GM23338 (cell line): ENCODE measurements at regions not wholly inside any gene's neighbourhood (a gene's known extent, or its start where the extent isn't known, plus 50 kb on each side); places are given as distances from the start of the nearest gene placed in this dataset.

Experiments used
- ATAC-seq: fragments of 200-7000 bp; cut with Tn5 transposase; 3 replicates; pipeline ENCODE4 v1.9.1; 2020
- DNase-seq: peaks from one replicate; pipeline ENCODE4 v3.0.0-alpha.2; 2015; ENCODE audit warnings: low spot score
- H2AFZ ChIP-seq: fragments of 200-600 bp; sonication (generic); 2 replicates; pipeline ENCODE4 v1.8.0; 2016; ENCODE audit warnings: antibody characterized with exemption, mild to moderate bottlenecking, moderate library complexity
- H3F3A ChIP-seq: fragments of 200-600 bp; sonication (generic); replicated peaks from 2 replicates; pipeline ENCODE4 v1.8.0; 2017; ENCODE audit warnings: antibody characterized with exemption, mixed run types, low read depth
- H3K27ac ChIP-seq: fragments of 200-600 bp; sonication (generic); 2 replicates; pipeline ENCODE4 v1.6.1; 2016; ENCODE audit warnings: low read depth
- H3K27me3 ChIP-seq: fragments of 200-600 bp; sonication (generic); 2 replicates; pipeline ENCODE4 v1.8.0; 2016; ENCODE audit warnings: mild to moderate bottlenecking, mixed run types, moderate library complexity; ENCODE audit not compliant: insufficient read depth
- H3K36me3 ChIP-seq: fragments of 200-600 bp; sonication (generic); 2 replicates; pipeline ENCODE4 v1.8.0; 2016; ENCODE audit warnings: mild to moderate bottlenecking; ENCODE audit not compliant: insufficient read depth
- H3K4me1 ChIP-seq: fragments of 200-600 bp; sonication (generic); 2 replicates; pipeline ENCODE4 v1.8.0; 2016; ENCODE audit warnings: mild to moderate bottlenecking, moderate library complexity; ENCODE audit not compliant: insufficient read depth
- H3K4me2 ChIP-seq: fragments of 200-600 bp; sonication (generic); 2 replicates; pipeline ENCODE4 v1.7.1; 2017; ENCODE audit warnings: mixed run types
- H3K4me3 ChIP-seq: fragments of 200-600 bp; sonication (generic); 2 replicates; pipeline ENCODE4 v1.6.1; 2016; ENCODE audit warnings: mixed run types
- H3K79me2 ChIP-seq: fragments of 200-600 bp; sonication (generic); replicated peaks from 2 replicates; pipeline ENCODE4 v1.8.0; 2017; ENCODE audit warnings: mild to moderate bottlenecking; ENCODE audit not compliant: insufficient read depth
- H3K9me2 ChIP-seq: fragments of 200-600 bp; sonication (generic); 2 replicates; pipeline ENCODE4 v1.8.0; 2017; ENCODE audit not compliant: insufficient read depth
- H4K20me1 ChIP-seq: fragments of 200-600 bp; sonication (generic); replicated peaks from 2 replicates; pipeline ENCODE4 v1.8.0; 2017; ENCODE audit warnings: mild to moderate bottlenecking; ENCODE audit not compliant: insufficient read depth
- H3K27ac Mint-ChIP-seq: 2 replicates; pipeline ENCODE4 v1.8.0; 2020; ENCODE audit warnings: inconsistent platforms, mild to moderate bottlenecking, moderate library complexity, mixed read lengths
- H3K27me3 Mint-ChIP-seq: 3 replicates; pipeline ENCODE4 v1.8.0; 2022; ENCODE audit warnings: low read depth, mild to moderate bottlenecking, moderate library complexity, mixed read lengths, inconsistent platforms; ENCODE audit not compliant: insufficient read depth, poor library complexity
- H3K36me3 Mint-ChIP-seq: 3 replicates; pipeline ENCODE4 v1.8.0; 2021; ENCODE audit warnings: low read depth, mild to moderate bottlenecking, inconsistent platforms, moderate library complexity, mixed read lengths
- H3K4me1 Mint-ChIP-seq: 3 replicates; pipeline ENCODE4 v1.8.0; 2020; ENCODE audit warnings: mild to moderate bottlenecking, inconsistent platforms, mixed read lengths
- H3K4me3 Mint-ChIP-seq: 3 replicates; pipeline ENCODE4 v1.8.0; 2021; ENCODE audit warnings: moderate library complexity, mild to moderate bottlenecking, inconsistent platforms, mixed read lengths
- H3K9me3 Mint-ChIP-seq: 3 replicates; pipeline ENCODE4 v1.8.0; 2020; ENCODE audit warnings: moderate library complexity, mild to moderate bottlenecking, inconsistent platforms, mixed read lengths
- CREB1 ChIP-seq: fragments of 250-450 bp; sonication (Bioruptor Pico); IDR thresholded peaks from 2 replicates; pipeline ENCODE4 v1.5.0; 2020; ENCODE audit warnings: low read depth, mild to moderate bottlenecking, moderate library complexity
- EZH2 ChIP-seq: fragments of 200-600 bp; sonication (generic); IDR thresholded peaks from one replicate; pipeline ENCODE4 v1.8.0; 2017; ENCODE audit warnings: antibody characterized with exemption, mild to moderate bottlenecking, low read depth; ENCODE audit not compliant: unreplicated experiment
- EZH2phosphoT487 ChIP-seq: fragments of 200-600 bp; sonication (generic); IDR thresholded peaks from one replicate; pipeline ENCODE4 v1.8.1; 2018; ENCODE audit warnings: antibody characterized with exemption; ENCODE audit not compliant: unreplicated experiment
- JUNB ChIP-seq: IDR thresholded peaks from one replicate; pipeline ENCODE4 v1.6.1; 2016; ENCODE audit warnings: antibody characterized with exemption; ENCODE audit not compliant: unreplicated experiment
- NANOG ChIP-seq: IDR thresholded peaks from 2 replicates; pipeline ENCODE4 v1.6.1; 2016; ENCODE audit warnings: antibody characterized with exemption, borderline replicate concordance
- POLR2AphosphoS5 ChIP-seq: IDR thresholded peaks from 2 replicates; pipeline ENCODE4 v1.6.1; 2016; ENCODE audit warnings: antibody characterized with exemption, low read depth
- STAT1 ChIP-seq: IDR thresholded peaks from one replicate; pipeline ENCODE4 v1.6.1; 2016; ENCODE audit warnings: antibody characterized with exemption; ENCODE audit not compliant: unreplicated experiment
- ZNF114 ChIP-seq: fragments of 250-450 bp; sonication (Bioruptor Pico); IDR thresholded peaks from 2 replicates; pipeline ENCODE4 v1.5.0; 2020; ENCODE audit warnings: mild to moderate bottlenecking, moderate library complexity
- ZNF331 ChIP-seq: fragments of 250-450 bp; sonication (Bioruptor Pico); IDR thresholded peaks from 2 replicates; pipeline ENCODE4 v1.5.0; 2020; ENCODE audit warnings: low read depth, mild to moderate bottlenecking, moderate library complexity
- TF ChIP-seq, protein P1 (sequence below): fragments of 250-450 bp; sonication (Bioruptor Pico); IDR thresholded peaks from 2 replicates; pipeline ENCODE4 v1.5.0; 2020; ENCODE audit warnings: mild to moderate bottlenecking, moderate library complexity
- TF ChIP-seq, protein P2 (sequence below), 2 experiments: fragments of 200-600 bp in 1 of 2; sonication (generic) in 1 of 2; conservative IDR thresholded peaks; 2 replicates each; pipeline versions ENCODE4 v1.5.1 to v1.6.1; 2016 to 2017; ENCODE audit warnings: antibody characterized with exemption in 2 of 2, low read depth in 2 of 2, mild to moderate bottlenecking in 2 of 2, moderate library complexity in 1 of 2
- TF ChIP-seq, protein P3 (sequence below): IDR thresholded peaks from 2 replicates; pipeline ENCODE4 v1.6.1; 2016; ENCODE audit warnings: antibody characterized with exemption
- TF ChIP-seq, protein P4 (sequence below): IDR thresholded peaks from one replicate; pipeline ENCODE4 v1.6.1; 2018; ENCODE audit warnings: antibody characterized with exemption; ENCODE audit not compliant: unreplicated experiment

DNA sequence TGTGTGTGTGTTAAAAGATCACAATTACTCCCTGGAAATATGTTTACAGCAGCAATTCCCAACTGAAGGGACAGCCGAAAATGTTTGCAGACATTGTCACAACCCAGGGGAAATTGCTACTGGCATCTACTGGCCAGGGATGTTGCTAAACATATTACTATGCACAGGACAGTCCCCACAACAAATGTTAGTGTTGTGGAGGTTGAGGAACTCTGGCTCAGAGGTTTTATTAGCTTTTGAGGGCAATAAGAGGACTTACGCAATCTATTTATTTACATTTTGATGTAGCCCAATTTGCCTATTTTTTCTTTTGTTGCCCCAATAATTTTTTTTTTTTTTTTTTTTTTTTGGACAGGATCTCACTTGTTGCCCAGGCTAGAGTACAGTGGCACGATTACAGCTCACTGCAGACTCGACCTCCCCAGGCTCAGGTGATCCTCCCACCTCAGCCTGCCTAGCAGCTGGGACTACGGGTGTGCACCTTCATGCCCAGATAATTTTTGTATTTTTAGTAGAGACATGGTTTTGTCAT lies 154.1 kb downstream of the RPS12 start:
- no peaks in the 10 kb centered on the region for H3K36me3 ChIP-seq
- TF ChIP-seq NANOG (no peak), EZH2 (no peak), CREB1 (CRISPR knock-in tag) (no peak), ZNF331 (CRISPR knock-in tag) (no peak), EZH2phosphoT487 (no peak), JUNB (no peak), ZNF114 (CRISPR knock-in tag) (no peak), STAT1 (no peak), POLR2AphosphoS5 (no peak)
- TF ChIP-seq, protein P1, sequence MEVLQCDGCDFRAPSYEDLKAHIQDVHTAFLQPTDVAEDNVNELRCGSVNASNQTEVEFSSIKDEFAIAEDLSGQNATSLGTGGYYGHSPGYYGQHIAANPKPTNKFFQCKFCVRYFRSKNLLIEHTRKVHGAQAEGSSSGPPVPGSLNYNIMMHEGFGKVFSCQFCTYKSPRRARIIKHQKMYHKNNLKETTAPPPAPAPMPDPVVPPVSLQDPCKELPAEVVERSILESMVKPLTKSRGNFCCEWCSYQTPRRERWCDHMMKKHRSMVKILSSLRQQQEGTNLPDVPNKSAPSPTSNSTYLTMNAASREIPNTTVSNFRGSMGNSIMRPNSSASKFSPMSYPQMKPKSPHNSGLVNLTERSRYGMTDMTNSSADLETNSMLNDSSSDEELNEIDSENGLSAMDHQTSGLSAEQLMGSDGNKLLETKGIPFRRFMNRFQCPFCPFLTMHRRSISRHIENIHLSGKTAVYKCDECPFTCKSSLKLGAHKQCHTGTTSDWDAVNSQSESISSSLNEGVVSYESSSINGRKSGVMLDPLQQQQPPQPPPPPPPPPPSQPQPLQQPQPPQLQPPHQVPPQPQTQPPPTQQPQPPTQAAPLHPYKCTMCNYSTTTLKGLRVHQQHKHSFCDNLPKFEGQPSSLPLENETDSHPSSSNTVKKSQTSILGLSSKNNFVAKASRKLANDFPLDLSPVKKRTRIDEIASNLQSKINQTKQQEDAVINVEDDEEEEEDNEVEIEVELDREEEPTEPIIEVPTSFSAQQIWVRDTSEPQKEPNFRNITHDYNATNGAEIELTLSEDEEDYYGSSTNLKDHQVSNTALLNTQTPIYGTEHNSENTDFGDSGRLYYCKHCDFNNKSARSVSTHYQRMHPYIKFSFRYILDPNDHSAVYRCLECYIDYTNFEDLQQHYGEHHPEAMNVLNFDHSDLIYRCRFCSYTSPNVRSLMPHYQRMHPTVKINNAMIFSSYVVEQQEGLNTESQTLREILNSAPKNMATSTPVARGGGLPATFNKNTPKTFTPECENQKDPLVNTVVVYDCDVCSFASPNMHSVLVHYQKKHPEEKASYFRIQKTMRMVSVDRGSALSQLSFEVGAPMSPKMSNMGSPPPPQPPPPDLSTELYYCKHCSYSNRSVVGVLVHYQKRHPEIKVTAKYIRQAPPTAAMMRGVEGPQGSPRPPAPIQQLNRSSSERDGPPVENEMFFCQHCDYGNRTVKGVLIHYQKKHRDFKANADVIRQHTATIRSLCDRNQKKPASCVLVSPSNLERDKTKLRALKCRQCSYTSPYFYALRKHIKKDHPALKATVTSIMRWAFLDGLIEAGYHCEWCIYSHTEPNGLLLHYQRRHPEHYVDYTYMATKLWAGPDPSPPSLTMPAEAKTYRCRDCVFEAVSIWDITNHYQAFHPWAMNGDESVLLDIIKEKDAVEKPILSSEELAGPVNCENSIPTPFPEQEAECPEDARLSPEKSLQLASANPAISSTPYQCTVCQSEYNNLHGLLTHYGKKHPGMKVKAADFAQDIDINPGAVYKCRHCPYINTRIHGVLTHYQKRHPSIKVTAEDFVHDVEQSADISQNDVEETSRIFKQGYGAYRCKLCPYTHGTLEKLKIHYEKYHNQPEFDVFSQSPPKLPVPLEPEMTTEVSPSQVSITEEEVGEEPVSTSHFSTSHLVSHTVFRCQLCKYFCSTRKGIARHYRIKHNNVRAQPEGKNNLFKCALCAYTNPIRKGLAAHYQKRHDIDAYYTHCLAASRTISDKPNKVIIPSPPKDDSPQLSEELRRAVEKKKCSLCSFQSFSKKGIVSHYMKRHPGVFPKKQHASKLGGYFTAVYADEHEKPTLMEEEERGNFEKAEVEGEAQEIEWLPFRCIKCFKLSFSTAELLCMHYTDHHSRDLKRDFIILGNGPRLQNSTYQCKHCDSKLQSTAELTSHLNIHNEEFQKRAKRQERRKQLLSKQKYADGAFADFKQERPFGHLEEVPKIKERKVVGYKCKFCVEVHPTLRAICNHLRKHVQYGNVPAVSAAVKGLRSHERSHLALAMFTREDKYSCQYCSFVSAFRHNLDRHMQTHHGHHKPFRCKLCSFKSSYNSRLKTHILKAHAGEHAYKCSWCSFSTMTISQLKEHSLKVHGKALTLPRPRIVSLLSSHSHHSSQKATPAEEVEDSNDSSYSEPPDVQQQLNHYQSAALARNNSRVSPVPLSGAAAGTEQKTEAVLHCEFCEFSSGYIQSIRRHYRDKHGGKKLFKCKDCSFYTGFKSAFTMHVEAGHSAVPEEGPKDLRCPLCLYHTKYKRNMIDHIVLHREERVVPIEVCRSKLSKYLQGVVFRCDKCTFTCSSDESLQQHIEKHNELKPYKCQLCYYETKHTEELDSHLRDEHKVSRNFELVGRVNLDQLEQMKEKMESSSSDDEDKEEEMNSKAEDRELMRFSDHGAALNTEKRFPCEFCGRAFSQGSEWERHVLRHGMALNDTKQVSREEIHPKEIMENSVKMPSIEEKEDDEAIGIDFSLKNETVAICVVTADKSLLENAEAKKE (CRISPR knock-in tag): no peak
- TF ChIP-seq, protein P2, sequence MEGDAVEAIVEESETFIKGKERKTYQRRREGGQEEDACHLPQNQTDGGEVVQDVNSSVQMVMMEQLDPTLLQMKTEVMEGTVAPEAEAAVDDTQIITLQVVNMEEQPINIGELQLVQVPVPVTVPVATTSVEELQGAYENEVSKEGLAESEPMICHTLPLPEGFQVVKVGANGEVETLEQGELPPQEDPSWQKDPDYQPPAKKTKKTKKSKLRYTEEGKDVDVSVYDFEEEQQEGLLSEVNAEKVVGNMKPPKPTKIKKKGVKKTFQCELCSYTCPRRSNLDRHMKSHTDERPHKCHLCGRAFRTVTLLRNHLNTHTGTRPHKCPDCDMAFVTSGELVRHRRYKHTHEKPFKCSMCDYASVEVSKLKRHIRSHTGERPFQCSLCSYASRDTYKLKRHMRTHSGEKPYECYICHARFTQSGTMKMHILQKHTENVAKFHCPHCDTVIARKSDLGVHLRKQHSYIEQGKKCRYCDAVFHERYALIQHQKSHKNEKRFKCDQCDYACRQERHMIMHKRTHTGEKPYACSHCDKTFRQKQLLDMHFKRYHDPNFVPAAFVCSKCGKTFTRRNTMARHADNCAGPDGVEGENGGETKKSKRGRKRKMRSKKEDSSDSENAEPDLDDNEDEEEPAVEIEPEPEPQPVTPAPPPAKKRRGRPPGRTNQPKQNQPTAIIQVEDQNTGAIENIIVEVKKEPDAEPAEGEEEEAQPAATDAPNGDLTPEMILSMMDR (conservative IDR thresholded peaks at IDR 0.05; ENCODE audit: low read depth in 2 of 2): no peak
- TF ChIP-seq, protein P3, sequence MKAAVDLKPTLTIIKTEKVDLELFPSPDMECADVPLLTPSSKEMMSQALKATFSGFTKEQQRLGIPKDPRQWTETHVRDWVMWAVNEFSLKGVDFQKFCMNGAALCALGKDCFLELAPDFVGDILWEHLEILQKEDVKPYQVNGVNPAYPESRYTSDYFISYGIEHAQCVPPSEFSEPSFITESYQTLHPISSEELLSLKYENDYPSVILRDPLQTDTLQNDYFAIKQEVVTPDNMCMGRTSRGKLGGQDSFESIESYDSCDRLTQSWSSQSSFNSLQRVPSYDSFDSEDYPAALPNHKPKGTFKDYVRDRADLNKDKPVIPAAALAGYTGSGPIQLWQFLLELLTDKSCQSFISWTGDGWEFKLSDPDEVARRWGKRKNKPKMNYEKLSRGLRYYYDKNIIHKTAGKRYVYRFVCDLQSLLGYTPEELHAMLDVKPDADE: no peak
- TF ChIP-seq, protein P4, sequence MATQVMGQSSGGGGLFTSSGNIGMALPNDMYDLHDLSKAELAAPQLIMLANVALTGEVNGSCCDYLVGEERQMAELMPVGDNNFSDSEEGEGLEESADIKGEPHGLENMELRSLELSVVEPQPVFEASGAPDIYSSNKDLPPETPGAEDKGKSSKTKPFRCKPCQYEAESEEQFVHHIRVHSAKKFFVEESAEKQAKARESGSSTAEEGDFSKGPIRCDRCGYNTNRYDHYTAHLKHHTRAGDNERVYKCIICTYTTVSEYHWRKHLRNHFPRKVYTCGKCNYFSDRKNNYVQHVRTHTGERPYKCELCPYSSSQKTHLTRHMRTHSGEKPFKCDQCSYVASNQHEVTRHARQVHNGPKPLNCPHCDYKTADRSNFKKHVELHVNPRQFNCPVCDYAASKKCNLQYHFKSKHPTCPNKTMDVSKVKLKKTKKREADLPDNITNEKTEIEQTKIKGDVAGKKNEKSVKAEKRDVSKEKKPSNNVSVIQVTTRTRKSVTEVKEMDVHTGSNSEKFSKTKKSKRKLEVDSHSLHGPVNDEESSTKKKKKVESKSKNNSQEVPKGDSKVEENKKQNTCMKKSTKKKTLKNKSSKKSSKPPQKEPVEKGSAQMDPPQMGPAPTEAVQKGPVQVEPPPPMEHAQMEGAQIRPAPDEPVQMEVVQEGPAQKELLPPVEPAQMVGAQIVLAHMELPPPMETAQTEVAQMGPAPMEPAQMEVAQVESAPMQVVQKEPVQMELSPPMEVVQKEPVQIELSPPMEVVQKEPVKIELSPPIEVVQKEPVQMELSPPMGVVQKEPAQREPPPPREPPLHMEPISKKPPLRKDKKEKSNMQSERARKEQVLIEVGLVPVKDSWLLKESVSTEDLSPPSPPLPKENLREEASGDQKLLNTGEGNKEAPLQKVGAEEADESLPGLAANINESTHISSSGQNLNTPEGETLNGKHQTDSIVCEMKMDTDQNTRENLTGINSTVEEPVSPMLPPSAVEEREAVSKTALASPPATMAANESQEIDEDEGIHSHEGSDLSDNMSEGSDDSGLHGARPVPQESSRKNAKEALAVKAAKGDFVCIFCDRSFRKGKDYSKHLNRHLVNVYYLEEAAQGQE: no peak
- H3K79me2 ChIP-seq: no peaks in the 10 kb centered on the region
- peaks cover 2% of the 10 kb centered on the region for H3K27me3 Mint-ChIP-seq
- H4K20me1 ChIP-seq: no peaks in the 10 kb centered on the region
- peak overlapping the region; percentile 52; the same call in 1 of the 2 replicates for H3K4me2 ChIP-seq
- H3K36me3 Mint-ChIP-seq: no peaks in the 10 kb centered on the region
- peaks cover 29% of the 10 kb centered on the region for H3K4me1 Mint-ChIP-seq
- H3K4me1 ChIP-seq: peaks cover 28% of the 10 kb centered on the region
- H3F3A ChIP-seq: no peaks in the 10 kb centered on the region
- H3K27ac ChIP-seq: no peak overlapping the region
- H3K4me3 Mint-ChIP-seq: no peak overlapping the region
- H3K27ac Mint-ChIP-seq: no peak overlapping the region
- no peaks in the 10 kb centered on the region for H3K9me3 Mint-ChIP-seq
- no peak overlapping the region for H3K4me3 ChIP-seq
- DNase-seq (no peak), ATAC-seq (no peak)
- H3K9me2 ChIP-seq: no peaks in the 10 kb centered on the region
- no peaks in the 10 kb centered on the region for H3K27me3 ChIP-seq
- H2AFZ ChIP-seq: no peak overlapping the region
